GM13977 (cell line): ENCODE measurements at regions not wholly inside any gene's neighbourhood (a gene's known extent, or its start where the extent isn't known, plus 50 kb on each side); places are given as distances from the start of the nearest gene placed in this dataset.

Experiments
- DNase-seq: peaks from one replicate; pipeline ENCODE4 v3.0.0; 2012; ENCODE audit warnings: low spot score
- in situ Hi-C: fragments of 300-500 bp; cut with MboI; formaldehyde crosslinking; loops from one replicate; pipeline ENCODE4 v1.12.0; 2022; ENCODE audit warnings: low sequenced_read_pairs, low pct_unique_long_range_greater_than_20kb, mixed read lengths, inconsistent platforms; ENCODE audit not compliant: unreplicated experiment
- TF ChIP-seq, protein P1 (sequence below): IDR thresholded peaks from 2 replicates; pipeline ENCODE4 v1.5.1; 2012; ENCODE audit warnings: mild to moderate bottlenecking, control low read depth; ENCODE audit not compliant: insufficient read depth; ENCODE audit errors: extremely low read depth, missing control alignments

DNA sequence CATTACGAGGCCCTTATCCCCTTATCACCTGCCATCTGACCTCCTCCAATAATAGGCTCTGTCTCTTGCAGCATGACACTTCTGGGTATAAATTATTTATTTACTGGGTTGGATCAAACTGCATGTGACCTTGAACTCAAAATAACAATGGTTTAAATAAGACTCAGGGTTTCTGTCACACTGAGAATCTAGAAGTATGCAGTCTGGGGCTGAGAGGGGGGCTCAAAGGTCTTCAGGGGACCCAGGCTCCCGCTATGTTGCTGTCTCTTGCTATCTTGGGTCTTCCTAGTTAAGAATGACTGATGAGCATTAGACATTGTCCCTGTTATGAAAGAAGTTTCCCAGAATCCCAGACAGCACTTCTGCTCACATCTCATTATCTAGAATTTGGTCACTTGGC, 133.5 kb downstream of the URB2 start:
- TF ChIP-seq, protein P1, sequence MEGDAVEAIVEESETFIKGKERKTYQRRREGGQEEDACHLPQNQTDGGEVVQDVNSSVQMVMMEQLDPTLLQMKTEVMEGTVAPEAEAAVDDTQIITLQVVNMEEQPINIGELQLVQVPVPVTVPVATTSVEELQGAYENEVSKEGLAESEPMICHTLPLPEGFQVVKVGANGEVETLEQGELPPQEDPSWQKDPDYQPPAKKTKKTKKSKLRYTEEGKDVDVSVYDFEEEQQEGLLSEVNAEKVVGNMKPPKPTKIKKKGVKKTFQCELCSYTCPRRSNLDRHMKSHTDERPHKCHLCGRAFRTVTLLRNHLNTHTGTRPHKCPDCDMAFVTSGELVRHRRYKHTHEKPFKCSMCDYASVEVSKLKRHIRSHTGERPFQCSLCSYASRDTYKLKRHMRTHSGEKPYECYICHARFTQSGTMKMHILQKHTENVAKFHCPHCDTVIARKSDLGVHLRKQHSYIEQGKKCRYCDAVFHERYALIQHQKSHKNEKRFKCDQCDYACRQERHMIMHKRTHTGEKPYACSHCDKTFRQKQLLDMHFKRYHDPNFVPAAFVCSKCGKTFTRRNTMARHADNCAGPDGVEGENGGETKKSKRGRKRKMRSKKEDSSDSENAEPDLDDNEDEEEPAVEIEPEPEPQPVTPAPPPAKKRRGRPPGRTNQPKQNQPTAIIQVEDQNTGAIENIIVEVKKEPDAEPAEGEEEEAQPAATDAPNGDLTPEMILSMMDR: no peak
- in situ Hi-C loops: no loop called here
- no peak for DNase-seq

DNA sequence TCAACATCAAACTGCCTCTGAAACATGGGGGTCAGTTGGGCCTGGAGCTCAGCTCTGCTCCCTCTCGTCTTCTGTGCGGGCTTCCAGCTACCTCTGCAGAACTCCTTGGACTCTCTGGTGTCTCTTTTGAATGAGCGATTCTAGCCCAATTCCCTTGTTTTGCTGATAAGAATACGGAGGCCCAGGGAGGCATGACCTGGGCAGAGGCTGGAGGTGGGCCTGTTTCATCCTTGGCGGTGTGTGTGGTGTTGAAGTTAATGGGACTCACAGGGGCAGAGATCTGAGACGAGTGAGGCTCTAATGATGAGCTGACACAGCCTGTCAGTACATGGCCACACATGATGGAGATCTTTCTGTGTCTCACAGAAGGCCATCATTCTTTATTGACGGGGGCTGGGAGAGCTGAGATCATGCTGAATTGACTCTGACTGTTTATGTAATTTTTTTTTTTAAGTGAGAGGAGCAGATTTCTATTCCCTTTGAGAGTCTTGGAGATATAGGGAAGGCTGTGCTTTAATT, 134.5 kb downstream of the URB2 start:
- in situ Hi-C loops: no loop called here
- no peak for DNase-seq
- TF ChIP-seq, protein P1: no peak

DNA sequence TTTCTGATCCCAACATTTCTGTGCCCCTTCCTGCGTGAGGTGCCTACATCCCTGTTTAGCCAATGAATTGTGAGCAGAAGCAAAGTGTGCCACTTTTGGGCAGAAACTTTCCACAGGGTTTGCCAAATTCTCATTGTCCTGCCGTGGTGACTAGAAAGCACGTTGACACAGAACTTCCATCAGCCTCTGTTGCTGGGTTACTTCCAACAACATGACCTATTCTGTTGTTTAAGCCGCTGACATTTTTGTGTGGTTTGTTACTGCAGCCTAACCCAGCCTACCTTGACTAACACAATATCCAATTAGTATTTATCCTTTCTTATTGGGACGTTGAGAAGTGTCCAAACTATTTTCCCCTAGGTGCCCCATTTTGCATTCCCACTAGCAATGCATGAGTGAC, 136.8 kb downstream of the URB2 start:
- in situ Hi-C loops: no loop called here
- DNase-seq: no peak

DNA sequence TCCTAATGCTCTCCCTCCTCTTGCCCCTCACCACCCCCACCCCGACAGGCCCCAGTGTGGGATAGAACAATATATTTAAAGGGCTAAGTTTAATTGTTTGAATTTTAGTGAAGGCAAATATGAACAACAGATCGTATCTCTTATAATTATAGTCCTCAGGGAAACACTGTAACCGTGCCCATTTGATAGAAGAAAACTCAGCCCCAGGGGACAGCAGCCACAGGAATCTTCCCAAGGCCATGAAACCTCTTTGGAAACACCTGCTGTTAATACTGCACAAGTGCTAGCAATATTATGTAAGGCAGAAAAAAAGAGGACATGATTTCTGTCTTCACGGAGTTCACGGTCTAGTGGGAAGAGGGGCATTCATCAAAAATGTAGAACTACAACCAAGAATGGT, 142.2 kb downstream of the URB2 start:
- TF ChIP-seq, protein P1: no peak
- DNase-seq: no peak
- in situ Hi-C loops: no loop called here

More for the DNA sequence above, 136.8 kb downstream of the URB2 start:
- TF ChIP-seq, protein P1: no peak

DNA sequence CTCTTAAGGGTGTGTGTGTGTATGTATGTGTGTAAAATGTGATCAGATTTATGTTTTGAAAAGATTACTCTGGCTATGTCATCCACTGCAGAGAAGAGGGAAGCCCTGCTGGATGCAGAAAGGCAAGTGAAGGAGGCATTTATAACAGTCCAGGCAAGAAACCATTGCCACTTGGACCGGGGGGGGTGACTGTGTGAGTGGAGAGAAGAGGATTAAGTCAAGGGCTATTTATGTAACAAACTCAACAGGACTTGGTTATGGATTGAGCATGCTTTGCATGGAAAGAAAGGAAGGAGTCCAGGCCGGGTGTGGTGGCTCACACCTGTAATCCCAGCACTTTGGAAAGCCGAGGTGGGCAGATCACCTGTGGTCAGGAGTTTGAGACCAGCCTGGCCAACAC, 143.0 kb downstream of the URB2 start:
- TF ChIP-seq, protein P1: no peak
- in situ Hi-C loops: no loop called here
- DNase-seq: no peak

DNA sequence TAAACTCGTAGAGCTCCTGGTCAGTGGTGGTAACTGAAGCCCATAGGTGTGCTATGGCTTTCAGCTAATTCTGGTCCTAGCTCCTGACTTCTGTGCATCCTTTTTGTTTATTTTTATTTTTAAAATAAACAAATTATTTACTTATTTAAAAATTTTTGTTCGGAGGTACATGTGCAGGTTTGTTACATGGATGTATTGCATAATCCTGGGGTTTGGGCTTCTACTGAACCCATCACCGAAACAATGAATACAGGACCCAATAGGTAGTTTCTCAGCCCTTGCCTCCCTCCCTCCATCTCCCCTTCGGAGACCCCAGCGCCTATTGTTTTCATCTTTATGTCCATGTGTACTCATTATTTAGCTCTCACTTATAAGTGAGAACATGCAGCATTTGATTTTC, 143.8 kb downstream of the URB2 start:
- no peak for DNase-seq
- TF ChIP-seq, protein P1: no peak
- in situ Hi-C loops: no loop called here

DNA sequence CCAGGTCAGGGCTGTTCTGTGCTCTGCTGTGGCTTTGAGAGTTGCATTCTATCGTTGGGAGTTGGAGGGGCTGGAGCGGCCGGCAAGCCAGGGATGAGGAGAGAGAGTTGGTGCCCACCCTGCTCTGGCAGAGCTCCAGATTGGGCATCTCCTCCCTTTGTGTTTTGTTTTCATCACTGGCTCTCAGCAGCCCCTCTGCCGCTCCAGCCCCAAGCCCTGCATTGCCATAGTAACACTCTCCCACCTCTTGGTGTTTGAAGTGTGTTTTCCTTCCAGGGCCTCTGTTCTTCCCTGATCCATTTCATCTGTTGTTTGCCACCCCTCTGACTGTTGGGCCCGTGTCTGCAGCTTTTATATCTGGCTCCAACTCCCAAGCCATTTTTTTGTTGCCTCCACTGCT, 152.7 kb downstream of the URB2 start:
- in situ Hi-C loops: no loop called here
- no peak for DNase-seq
- TF ChIP-seq, protein P1: no peak
